ENCODE measurements at regions not wholly inside any gene's neighbourhood (a gene's known extent, or its start where the extent isn't known, plus 50 kb on each side); places are given as distances from the start of the nearest gene placed in this dataset.

DNA sequence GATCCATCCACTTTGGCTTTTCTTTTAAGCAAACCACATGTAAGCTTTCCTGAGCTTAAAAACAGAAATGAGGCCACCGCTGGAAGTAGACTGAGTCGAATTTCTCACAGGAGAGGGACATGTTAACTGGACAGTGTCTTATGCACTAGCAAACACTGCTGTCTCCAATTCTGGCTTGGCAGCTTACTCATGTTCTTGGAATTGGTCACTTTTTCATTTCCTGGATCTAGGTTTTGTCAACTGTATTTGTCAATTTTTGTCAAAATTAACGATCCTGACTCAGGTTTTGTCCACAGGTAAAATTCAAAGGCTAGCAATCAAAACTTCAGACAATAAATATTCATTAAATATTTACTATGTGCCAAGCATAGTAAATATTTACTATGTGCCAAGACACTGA lies 601.5 kb downstream of the RNF144B start:
- TF ChIP-seq, protein P1, sequence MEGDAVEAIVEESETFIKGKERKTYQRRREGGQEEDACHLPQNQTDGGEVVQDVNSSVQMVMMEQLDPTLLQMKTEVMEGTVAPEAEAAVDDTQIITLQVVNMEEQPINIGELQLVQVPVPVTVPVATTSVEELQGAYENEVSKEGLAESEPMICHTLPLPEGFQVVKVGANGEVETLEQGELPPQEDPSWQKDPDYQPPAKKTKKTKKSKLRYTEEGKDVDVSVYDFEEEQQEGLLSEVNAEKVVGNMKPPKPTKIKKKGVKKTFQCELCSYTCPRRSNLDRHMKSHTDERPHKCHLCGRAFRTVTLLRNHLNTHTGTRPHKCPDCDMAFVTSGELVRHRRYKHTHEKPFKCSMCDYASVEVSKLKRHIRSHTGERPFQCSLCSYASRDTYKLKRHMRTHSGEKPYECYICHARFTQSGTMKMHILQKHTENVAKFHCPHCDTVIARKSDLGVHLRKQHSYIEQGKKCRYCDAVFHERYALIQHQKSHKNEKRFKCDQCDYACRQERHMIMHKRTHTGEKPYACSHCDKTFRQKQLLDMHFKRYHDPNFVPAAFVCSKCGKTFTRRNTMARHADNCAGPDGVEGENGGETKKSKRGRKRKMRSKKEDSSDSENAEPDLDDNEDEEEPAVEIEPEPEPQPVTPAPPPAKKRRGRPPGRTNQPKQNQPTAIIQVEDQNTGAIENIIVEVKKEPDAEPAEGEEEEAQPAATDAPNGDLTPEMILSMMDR (IDR thresholded peaks at IDR 0.05; ENCODE audit: low read length), result no peak
- no peak for TF ChIP-seq EZH2 (IDR thresholded peaks at IDR 0.05; ENCODE audit: borderline replicate concordance, low read length)

Measured in OCI-LY1 (cell line).